Panc1 (cell line): ENCODE measurements at regions not wholly inside any gene's neighbourhood (a gene's known extent, or its start where the extent isn't known, plus 50 kb on each side); places are given as distances from the start of the nearest gene placed in this dataset.

Experiments
- ATAC-seq: fragments of 200-7000 bp; cut with Tn5 transposase; 2 replicates; pipeline ENCODE4 v1.9.1; 2020; ENCODE audit warnings: mild to moderate bottlenecking, moderate library complexity
- BruUV-seq: library from RNA; stranded (reverse); fragments of 400-500 nt; replicated peaks from 2 replicates; lab custom pipeline; 2021; lab: Mats Ljungman, UMichigan
- CTCF ChIA-PET: fragments of 300-600 bp; sonication (Branson Sonifier 250); formaldehyde crosslinking; loops from one replicate; lab custom pipeline; 2022; ENCODE audit warnings: antibody characterized with exemption; lab: Charles Lee
- POLR2A ChIA-PET: fragments of 300-600 bp; sonication (Branson Sonifier 250); formaldehyde crosslinking; loops from one replicate; lab custom pipeline; 2022; ENCODE audit warnings: antibody characterized with exemption; lab: Charles Lee
- DNase-seq: peaks from one replicate; pipeline ENCODE4 v3.0.0-alpha.2; 2010; ENCODE audit warnings: low read depth, low spot score
- H3K27ac ChIP-seq: 2 replicates; pipeline ENCODE4 v1.5.1; 2011; ENCODE audit warnings: mild to moderate bottlenecking, low read length, inconsistent platforms
- H3K27me3 ChIP-seq: fragments of 200-500 bp; sonication (Bioruptor generic); 2 replicates; pipeline ENCODE4 v1.6.0; 2014; ENCODE audit warnings: low read length, inconsistent platforms; ENCODE audit not compliant: control insufficient read depth, insufficient read depth
- H3K36me3 ChIP-seq: fragments of 200-500 bp; sonication (Bioruptor generic); 2 replicates; pipeline ENCODE4 v1.5.1; 2014; ENCODE audit warnings: inconsistent platforms, mild to moderate bottlenecking, low read length, moderate library complexity; ENCODE audit not compliant: control insufficient read depth, insufficient read depth
- H3K4me1 ChIP-seq: 2 replicates; pipeline ENCODE4 v1.5.1; 2011; ENCODE audit warnings: inconsistent platforms, mild to moderate bottlenecking, low read length, moderate library complexity; ENCODE audit not compliant: control insufficient read depth, insufficient read depth
- H3K4me3 ChIP-seq, 2 experiments: 2 replicates each; pipeline ENCODE4 v1.5.1; 2011 to 2012; ENCODE audit warnings: low read depth in 2 of 2, low read length in 2 of 2, mild to moderate bottlenecking in 2 of 2, inconsistent platforms in 1 of 2, moderate library complexity in 1 of 2
- H3K9me3 ChIP-seq: fragments of 200-500 bp; sonication (Bioruptor generic); 2 replicates; pipeline ENCODE4 v1.5.1; 2014; ENCODE audit warnings: low read depth, mild to moderate bottlenecking, inconsistent platforms, low read length, moderate library complexity; ENCODE audit not compliant: control insufficient read depth, insufficient read depth
- POLR2AphosphoS5 ChIP-seq: IDR thresholded peaks from 2 replicates; pipeline ENCODE4 v1.6.1; 2012; ENCODE audit warnings: mild to moderate bottlenecking, low read depth, low read length, moderate library complexity
- REST ChIP-seq, 2 experiments: IDR thresholded peaks; 2 replicates each; pipeline ENCODE4 v1.6.1; 2011 to 2012; ENCODE audit warnings: low read depth in 2 of 2, control low read depth in 1 of 2, low read length in 1 of 2, mild to moderate bottlenecking in 1 of 2, moderate library complexity in 1 of 2; ENCODE audit not compliant: insufficient read depth in 1 of 2
- SIN3A ChIP-seq: IDR thresholded peaks from 2 replicates; pipeline ENCODE4 v1.6.1; 2012; ENCODE audit warnings: low read depth, mild to moderate bottlenecking, low read length, moderate library complexity, borderline replicate concordance; ENCODE audit not compliant: insufficient read depth
- TCF7L2 ChIP-seq: IDR thresholded peaks from 2 replicates; pipeline ENCODE4 v1.6.1; 2011; ENCODE audit warnings: mild to moderate bottlenecking, low read depth, low read length, inconsistent platforms
- in situ Hi-C: cut with HindIII; loops from 2 replicates; pipeline ENCODE4 v1.10.0; 2016; ENCODE audit warnings: low sequenced_read_pairs, low pct_unique_long_range_greater_than_20kb
- intact Hi-C: fragments of 100-400 bp; cut with micrococcal nuclease; formaldehyde crosslinking; loops from one replicate; pipeline ENCODE4 v1.10.0; 2022; ENCODE audit not compliant: unreplicated experiment
- TF ChIP-seq, protein P1 (sequence below): fragments of 450-650 bp; IDR thresholded peaks from 2 replicates; pipeline ENCODE4 v1.5.1; 2017; ENCODE audit warnings: mild to moderate bottlenecking

GRCh38 chr4:138749303-138749702 lies 266.3 kb upstream of the NOCT start:
- H3K27me3 ChIP-seq = no peaks in the 10 kb centered on the region; the same call in 1 of the 2 replicates
- no peak overlapping the region for H3K4me3 ChIP-seq
- TF ChIP-seq, protein P1, sequence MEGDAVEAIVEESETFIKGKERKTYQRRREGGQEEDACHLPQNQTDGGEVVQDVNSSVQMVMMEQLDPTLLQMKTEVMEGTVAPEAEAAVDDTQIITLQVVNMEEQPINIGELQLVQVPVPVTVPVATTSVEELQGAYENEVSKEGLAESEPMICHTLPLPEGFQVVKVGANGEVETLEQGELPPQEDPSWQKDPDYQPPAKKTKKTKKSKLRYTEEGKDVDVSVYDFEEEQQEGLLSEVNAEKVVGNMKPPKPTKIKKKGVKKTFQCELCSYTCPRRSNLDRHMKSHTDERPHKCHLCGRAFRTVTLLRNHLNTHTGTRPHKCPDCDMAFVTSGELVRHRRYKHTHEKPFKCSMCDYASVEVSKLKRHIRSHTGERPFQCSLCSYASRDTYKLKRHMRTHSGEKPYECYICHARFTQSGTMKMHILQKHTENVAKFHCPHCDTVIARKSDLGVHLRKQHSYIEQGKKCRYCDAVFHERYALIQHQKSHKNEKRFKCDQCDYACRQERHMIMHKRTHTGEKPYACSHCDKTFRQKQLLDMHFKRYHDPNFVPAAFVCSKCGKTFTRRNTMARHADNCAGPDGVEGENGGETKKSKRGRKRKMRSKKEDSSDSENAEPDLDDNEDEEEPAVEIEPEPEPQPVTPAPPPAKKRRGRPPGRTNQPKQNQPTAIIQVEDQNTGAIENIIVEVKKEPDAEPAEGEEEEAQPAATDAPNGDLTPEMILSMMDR = no peak
- TF ChIP-seq SIN3A (no peak), REST (IDR thresholded peaks at IDR 0.05; ENCODE audit: insufficient read depth in 1 of 2, low read depth in 2 of 2, low read length in 1 of 2) (no peak), POLR2AphosphoS5 (no peak), TCF7L2 (no peak)
- no peaks in the 10 kb centered on the region for H3K4me1 ChIP-seq
- intact Hi-C loops (no loop called here), in situ Hi-C loops (no loop called here)
- no peaks in the 10 kb centered on the region for H3K36me3 ChIP-seq
- no peaks in the 10 kb centered on the region for H3K9me3 ChIP-seq
- BruUV-seq = no TSS peak
- ATAC-seq (no peak), DNase-seq (no peak)
- POLR2A ChIA-PET = no interaction called here
- CTCF ChIA-PET = no interaction called here
- H3K27ac ChIP-seq = no peak overlapping the region

- no peak for TF ChIP-seq SIN3A
- no peak for TF ChIP-seq POLR2AphosphoS5
- TF ChIP-seq TCF7L2 = no peak
- TF ChIP-seq, protein P1 = no peak
- no peak for TF ChIP-seq REST (IDR thresholded peaks at IDR 0.05; ENCODE audit: insufficient read depth in 1 of 2, low read depth in 2 of 2, low read length in 1 of 2)
- no peak overlapping the region for H3K27ac ChIP-seq
- in situ Hi-C loops = no loop called here
- ATAC-seq (no peak), DNase-seq (no peak)
- no peaks in the 10 kb centered on the region; the same call in 1 of the 2 replicates for H3K27me3 ChIP-seq
- no peaks in the 10 kb centered on the region for H3K4me1 ChIP-seq
- POLR2A ChIA-PET = no interaction called here
- intact Hi-C loops = no loop called here
- BruUV-seq = no TSS peak
- H3K4me3 ChIP-seq = no peak overlapping the region
- no peaks in the 10 kb centered on the region for H3K9me3 ChIP-seq
- H3K36me3 ChIP-seq = no peaks in the 10 kb centered on the region
- CTCF ChIA-PET = no interaction called here
Measured at GRCh38 chr4:138741766-138742377, 273.7 kb upstream of the NOCT start.
